HG02623 (cell line): ENCODE measurements at regions not wholly inside any gene's neighbourhood (a gene's known extent, or its start where the extent isn't known, plus 50 kb on each side); places are given as distances from the start of the nearest gene placed in this dataset.
"Not testable (repeated sequence)": the region's sequence is repeated elsewhere in the genome, so short reads cannot be mapped to it uniquely, and the experiment has no call there.

Experiments
- ATAC-seq: cut with Tn5 transposase; IDR thresholded peaks from one replicate; pipeline ENCODE4 v1.9.1; 2021; ENCODE audit warnings: moderate library complexity; ENCODE audit not compliant: unreplicated experiment

DNA sequence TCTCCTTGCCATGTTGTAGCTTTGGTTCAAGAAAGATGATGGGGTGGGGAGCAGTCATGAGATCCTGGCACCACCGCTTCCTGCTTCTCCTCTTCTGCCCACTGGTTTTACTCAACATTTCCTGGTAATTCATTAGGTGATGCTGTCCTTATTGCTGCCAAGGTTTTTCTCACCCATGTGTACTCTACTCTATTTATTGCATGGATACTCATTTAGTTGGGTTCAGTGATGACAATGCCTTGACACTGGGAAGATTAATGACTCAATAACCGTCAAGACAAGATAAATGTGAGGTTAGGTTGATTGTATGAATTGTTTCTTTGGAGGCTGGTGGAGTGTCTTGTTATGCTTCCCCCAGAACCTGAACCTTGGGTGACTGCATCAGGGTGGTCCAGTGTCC lies 484.2 kb downstream of the SIPA1L2 start:
- ATAC-seq: no peak

DNA sequence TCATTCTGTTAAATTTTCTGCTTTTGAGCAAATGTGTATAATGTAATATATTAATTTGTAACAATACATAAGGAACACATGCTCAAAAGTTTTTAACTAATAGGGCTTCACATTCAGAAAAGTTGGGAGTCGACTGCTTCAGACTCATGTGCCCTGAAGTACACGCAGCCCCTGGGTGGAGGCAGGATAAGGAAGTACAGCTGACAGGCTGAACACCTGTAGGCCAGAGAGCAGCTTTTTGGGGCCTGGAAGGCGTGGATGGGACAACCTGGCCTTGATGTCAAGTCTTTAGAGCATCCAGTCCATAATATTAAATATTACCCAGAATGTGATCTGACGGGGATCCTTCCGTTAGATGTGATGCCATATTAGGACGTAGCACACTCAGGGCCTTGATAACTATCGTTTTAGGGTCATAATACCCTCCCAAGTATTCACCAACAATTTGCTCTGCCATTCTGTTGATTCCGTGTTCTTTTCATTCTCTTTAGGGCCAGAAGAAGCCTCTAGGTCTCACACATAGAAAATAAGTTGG lies 485.2 kb downstream of the SIPA1L2 start:
- no peak for ATAC-seq

DNA sequence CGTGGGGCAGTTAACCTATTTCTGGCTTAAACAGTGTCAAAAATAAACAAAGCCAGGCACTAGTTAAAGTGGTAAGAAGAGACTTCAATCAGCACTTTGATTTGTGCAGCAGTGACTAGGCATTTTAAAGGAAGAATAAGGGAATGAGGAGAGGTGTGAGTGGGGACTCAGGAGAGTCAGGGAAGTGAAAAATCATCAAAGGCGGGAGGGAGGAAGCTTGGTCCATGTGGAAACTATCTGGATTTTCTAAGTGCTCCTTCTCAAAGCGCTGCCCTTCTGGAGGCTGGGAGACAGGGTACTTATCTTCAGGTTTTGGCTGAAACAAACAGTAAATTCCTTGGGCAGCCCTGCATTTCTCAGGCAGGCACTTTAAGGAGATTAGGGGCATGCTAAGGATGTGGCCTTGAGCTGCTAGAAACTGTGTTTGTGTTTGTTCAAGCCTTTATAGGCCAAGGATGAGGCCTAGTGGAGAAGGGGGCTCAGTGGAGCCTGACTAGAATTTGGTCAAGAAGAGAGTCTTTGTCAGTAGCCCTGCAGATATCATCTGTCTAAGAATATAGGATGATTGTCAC lies 486.5 kb downstream of the SIPA1L2 start:
- no peak for ATAC-seq

DNA sequence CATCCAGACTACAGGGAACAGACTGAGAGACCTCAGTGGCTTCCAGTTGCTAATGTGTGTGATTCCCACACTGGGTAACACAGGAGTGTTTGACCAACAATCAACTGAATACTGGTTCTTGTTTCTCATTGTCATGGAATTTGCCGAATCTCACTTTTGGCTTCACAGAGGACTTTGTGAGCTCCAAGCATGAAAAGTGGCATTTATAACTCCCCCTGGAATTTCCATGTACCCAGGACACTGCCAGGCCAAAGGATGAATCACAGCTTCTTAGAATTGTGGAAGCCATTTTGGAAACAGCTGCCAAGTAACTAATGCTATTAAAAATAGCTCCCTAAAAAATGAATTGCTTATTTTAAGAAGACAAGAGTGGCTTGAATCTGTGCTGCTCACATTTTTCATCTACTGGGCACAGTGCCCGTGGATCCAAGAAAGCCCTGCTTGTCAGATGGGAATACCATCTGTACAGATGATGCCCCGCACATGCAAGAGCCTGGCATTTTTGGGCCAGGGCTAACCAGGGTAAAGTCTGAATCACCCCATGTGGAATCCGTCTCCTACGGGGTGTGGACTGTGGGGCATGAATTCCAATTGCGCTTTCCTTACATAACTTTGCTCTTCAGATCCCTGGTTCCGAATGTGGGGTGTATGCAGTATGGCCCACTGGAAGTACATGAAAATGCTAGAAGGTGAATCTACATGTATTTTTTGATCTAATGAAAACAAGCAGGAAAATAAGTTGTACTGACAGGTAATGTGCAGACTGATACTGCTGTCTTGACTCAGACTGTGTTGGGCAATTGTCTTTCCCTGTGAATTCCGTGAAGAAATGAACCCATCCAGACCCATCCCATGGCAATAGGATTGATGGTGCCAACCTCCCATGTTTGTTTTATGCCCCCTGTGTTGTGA lies 487.3 kb downstream of the SIPA1L2 start:
- no peak for ATAC-seq

DNA sequence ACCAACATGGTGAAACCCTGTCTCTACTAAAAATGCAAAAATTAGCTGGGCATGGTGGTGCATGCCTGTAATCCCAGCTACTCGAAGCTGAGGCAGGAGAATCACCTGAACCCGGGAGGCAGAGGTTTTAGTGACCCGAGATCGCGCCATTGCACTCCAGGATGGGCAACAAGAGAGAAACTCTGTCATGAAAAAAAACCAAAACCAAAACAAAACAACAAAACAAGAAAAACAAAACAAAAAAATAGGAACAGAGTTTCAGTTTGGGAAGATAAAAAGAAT lies 488.8 kb downstream of the SIPA1L2 start:
- ATAC-seq: not testable (repeated sequence)

DNA sequence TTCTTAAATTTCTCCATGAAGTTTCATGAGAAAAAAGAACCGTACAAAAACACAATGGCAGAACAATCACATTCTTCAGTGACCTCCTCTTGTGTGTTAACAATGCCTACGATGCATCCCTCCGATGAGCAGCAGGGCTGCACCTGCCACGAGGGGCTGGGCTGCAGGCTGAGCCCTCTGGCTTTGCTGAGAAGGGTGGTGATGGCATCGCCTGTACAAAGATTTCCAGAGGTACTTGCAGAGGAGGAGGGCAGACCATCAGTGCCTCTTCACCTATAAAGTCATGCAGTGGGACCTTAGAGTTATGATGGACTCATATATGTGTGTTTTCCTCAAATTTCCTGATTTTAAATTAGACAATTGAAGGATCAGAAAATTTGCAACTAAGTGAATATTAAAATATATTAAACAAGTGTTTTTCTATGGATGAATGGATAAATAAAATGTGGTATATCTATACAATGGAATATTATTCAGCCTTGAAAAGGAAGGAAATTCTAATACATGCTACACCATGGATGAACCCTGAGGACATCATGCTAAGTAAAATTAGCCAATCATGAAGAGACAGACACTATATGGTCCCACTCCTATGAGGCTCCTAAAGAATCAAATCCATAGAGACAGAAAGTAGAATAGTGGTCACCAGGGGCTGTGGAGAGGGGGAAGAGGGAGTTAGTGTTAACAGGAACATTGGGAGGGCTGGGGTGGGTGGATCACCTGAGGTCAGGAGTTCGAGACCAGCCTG lies 489.3 kb downstream of the SIPA1L2 start:
- no peak for ATAC-seq

DNA sequence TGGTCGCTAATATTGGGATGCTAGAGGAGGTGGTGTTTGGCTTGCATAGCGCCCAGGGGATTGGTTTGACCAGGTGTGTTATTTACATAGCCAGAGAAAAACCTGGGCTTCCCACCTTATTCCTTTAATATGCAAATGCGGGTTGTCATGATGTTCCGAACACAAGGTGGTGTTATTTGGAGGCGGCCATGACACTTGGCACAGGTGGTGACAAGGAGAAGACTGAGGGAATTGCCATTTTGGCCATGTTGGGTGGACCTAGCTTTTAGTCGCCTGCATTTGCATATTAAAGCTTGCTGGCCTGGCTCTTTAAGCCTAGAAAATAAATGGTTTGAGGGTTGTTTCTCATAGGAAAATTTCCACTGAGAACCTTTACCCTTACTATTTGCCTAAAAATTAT lies 490.5 kb downstream of the SIPA1L2 start:
- no peak for ATAC-seq

DNA sequence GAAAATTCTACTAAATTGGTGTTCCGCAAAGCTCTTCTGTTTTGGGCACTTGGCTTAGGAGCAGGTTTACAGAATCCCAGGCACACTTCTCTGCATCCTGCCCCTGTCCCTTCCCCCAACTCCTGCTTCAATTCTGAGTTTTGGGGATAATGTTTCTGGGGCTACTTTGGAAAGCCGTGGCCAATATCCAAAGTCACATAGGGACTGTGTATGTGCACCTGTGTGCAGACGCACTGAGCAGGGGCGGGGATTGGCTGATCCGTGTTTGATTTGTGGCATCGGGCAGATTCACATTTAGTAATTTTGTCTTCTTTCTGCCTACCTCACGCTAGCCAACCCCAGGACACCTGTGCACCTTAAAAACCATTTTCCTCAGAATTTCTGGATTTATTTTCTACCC lies 491.9 kb downstream of the SIPA1L2 start:
- ATAC-seq: no peak

DNA sequence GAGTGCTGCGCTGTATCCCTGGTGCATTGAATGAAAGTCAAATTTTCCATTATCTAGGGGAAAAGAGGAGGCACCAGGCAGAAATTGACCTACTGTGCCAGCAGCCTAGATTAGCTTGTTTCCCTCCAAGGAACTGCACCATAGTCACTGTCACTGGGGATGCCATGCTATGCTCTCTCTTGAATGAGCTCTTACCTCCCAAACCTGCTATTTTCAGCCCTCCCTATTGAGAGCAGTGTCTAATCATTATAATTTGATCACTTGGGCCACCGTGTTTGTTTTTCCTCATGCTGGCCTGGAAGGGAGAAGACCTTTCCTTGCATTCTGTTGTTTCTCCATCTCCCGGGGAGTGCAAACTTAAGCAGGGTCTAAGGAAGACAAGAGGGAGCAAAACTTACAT lies 492.9 kb downstream of the SIPA1L2 start:
- no peak for ATAC-seq

DNA sequence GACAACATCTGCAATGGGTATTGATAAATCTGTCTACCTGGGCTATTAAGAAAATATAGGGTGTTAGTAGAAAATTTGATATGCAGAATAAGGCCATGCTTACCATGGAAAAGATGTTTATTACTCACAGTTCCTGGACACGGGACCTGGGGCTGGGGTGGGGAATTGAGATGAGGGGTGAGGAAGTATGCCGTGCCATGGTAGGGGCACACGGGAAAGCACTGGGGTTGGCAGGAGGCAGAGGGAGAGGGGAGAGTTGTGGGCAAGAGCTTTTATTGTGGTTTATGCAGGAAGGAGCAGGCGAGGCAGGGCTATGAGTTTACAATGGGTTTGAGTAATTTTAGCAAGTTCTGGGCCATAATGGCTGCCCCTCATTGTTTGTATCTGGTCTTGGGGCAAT lies 493.8 kb downstream of the SIPA1L2 start:
- no peak for ATAC-seq

DNA sequence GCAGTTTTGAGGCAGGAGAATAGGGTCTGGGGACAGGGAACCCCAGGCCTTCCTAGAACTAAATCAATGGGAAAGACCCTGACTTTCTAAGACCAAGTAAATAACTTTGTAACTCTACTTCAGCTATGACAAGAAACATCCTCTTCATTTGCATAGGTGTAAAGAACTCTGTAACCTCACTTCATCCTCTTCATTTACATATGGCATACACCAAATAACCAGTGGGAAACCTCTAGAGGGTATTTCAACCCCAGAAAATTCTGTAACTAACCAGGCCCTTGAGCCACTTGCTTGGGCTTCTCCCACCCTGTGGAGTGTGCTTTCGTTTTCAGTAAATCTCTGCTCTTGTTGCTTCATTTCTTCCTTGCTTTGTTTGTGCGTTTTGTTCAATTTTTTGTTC lies 495.6 kb downstream of the SIPA1L2 start:
- no peak for ATAC-seq

DNA sequence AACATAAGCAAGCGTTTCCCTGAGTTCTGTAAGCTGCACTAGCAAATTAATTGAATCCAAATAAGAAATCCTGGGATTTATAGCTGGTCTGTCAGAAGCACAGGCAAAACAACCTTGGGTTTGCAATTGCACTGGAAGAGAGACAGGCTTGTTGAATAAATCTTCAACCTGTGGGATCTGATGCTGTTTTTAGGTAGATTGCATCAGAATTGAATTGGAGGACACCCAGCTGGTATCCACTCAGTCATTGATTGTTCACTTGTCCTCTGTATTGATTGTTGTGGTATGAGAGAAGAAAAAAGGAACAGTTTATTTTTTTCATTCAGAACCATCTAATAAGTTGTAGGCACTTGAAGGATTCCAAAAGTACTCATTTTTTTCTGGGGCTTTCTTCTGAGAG lies 497.4 kb downstream of the SIPA1L2 start:
- no peak for ATAC-seq

DNA sequence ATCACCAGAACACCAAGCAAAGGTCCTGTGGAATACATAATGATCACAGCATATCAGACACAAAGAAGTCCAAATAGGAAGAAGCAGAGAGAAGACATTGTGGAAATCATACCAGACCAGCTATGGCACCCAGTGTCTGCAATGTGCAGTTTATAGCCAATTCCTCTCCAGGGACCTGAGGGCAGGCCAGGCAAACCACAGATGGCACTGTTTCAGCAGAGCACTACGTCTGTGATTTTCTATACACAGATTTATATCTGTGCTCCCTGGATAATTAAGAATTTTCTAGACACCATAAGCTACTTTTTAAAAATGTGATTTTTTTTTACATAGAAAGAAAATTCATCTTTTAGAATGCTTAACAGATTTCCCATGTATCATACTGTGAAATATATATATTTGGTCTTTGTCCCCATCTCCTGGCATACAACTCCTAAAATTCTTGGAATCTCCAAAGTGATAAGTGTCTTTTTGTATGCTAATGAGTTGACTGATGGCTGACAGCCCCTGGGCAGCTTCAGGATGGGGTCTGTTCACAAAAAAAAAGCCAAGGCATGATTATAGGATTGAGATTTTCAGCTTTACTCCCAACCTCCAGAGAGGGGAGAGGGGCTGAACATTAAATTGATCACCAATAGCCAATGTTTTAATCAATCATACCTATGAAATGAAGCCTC lies 498.1 kb downstream of the SIPA1L2 start:
- no peak for ATAC-seq

DNA sequence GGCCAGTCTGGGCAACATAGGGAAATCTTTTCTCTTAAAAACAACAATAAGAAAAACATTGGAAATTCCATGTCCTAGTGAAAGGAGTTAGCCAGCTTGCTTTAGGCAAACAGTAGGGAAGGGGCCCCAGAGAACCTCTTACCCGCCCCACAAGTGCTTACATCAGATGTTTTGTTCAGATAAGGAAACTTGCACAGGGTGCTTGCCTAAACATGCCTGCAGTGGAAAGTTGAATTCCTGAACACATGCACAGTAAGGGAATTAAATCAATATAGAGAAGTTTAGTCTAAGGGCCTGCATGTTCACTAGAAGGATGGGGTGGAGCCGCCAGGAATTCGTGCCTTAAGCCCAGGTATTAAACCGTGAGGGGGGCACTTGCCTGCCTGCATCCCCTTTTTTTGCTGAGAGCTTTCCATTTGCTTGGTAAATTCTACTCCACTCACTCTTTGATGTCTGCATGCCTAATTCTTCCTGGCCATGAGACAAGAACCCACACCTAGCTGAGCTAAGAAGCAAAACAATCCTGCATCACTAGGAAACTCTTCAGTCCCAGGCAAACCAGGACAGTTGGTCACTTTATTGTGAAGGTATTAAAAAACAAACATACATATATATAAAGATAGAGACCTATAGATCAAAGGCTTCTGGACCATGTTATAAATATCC lies 499.0 kb downstream of the SIPA1L2 start:
- ATAC-seq: no peak

DNA sequence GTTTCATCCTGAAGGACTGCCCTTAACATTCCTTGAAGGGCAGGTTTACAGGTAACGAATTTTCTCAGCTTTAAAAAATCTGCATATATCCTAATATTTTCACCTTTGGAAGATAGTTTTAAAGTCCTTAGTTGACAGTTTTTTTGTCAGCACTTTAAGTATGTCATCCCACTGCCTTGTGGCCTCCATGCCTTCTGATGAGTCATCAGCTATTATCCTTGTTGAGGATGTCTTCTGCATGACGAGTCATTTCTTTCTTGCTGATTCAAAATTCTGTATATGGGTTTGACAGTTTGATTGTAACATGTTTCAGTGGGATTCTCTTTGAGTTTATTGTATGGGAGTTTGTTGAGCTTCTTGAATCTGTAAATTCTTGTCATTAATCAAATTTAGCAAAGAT lies 500.6 kb downstream of the DISC1 start:
- ATAC-seq: no peak

DNA sequence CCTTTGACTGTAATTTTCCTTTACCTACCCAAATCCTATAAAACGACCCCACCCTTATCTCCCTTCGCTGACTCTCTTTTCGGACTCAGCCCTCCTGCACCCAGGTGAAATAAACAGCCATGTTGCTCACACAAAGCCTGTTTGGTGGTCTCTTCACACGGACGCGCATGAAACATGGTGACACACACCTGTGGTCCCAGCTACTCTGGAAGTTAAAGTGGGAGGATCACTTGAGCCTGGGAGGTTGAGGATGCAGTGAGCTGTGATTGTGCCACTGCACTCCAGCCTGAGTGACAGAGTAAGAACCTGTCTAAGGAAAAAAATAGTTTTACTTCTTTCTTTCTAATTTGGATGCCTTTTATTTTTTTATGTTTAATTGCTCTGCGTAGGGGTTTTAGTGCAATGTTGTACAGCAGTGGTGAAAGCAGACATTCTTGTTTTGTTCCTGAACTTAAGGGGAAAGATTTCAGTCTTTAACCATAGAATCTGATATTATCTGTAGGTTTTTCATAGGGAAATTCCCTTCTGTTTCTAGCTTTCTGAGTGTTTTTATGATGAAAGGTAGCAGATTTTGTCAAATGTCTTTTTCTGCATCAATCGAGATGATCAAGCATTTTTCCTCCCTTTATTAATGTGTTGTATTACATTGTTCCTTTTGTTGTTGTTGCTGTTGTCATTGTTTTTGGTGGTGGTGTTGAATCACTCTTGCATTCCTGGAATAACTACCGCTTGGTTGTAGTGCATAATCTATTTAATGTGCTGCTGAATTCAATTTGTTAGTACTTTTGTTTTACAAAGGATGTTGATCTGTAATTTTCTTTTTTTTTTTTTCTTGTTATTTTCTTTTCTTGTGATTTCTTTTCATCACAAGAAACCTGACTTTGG lies 497.4 kb downstream of the DISC1 start:
- ATAC-seq: no peak

DNA sequence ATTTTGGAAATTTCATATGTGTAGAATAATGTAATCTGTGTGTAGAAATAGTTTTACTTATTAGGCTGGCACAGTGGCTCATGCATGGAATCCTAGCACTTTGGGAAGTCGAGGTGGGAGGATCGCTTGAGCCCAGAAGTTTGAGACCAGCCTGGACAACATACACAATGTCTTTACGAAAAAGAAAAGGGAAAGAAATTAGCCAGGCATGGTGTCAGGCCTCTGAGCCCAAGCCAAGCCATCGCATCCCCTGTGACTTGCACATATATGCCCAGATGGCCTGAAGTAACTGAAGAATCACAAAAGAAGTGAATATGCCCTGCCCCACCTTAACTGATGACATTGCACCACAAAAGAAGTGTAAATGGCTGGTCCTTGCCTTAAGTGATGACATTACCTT lies 491.3 kb downstream of the DISC1 start:
- ATAC-seq: not testable (repeated sequence)

DNA sequence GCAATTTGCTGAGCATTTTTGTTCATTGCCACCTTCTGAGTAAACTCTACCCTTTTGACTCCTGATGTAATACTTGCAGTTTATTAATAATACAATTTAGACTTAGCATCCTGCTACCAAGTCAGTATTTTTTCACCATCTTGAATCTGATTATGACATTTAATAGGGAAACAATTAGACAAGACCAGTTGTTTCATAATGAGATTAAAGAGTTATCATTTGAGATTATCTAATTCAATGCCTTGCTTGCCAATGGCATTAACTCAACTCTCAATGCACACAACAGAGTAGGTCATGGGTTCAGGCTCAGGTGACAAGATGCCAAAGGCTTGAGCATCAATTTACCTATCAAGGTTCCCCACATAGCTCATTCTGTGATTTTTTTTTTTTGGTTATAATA lies 488.4 kb downstream of the DISC1 start:
- ATAC-seq: no peak

DNA sequence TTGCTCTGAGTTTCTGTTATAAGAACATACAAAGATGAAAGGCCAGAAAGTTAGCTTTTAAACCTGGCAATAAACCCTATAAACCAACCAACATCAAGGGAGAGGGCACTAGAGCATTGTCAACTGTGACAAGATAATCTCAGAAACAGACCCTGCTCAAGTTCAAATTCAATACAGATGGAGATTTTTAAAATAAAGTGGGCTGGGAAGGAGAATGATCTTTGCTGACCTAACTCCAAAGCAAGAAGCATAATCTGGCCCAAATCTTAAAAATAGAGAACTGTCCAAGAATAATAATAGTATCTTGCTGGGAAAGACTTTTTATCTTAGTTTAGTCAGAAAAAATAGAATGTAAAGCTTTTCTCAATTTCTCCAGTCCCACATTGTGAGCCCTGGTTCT lies 485.5 kb downstream of the DISC1 start:
- ATAC-seq: no peak

DNA sequence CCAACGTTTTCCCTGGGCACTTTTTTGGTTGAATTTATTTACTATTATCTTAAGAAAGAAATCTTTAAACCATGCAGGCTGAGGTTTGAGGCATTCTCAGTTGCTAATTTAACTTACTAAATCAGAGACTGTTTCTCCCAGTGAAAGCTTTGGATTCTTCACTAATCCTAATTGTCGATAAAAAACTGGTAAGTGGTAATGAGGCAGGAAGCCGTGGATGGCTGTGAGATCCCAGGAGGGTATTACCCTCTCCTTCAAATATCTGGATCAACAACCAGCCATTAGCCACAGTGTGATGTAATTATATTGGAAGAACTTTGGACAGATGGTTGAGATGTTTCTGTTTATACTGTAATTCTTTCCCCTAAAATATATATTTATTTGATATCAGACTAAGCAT lies 485.0 kb downstream of the DISC1 start:
- no peak for ATAC-seq
